H9 (cell line): ENCODE measurements at regions not wholly inside any gene's neighbourhood (a gene's known extent, or its start where the extent isn't known, plus 50 kb on each side); places are given as distances from the start of the nearest gene placed in this dataset.

Experiments
- DNase-seq: peaks from one replicate; pipeline ENCODE4 v3.0.0-alpha.2; 2017
- H2AFZ ChIP-seq: one replicate; pipeline ENCODE4 v1.6.1; 2013; ENCODE audit warnings: mild to moderate bottlenecking, low read length, control low read depth, moderate library complexity
- H2AK5ac ChIP-seq: 2 replicates; pipeline ENCODE4 v1.6.1; 2013; ENCODE audit warnings: low read length, control low read depth, mixed read lengths; ENCODE audit not compliant: insufficient read length
- H2BK120ac ChIP-seq: one replicate; pipeline ENCODE4 v1.6.1; 2013; ENCODE audit warnings: low read depth, mild to moderate bottlenecking, low read length, control low read depth, inconsistent platforms; ENCODE audit not compliant: poor library complexity, severe bottlenecking
- H2BK12ac ChIP-seq: 2 replicates; pipeline ENCODE4 v1.6.1; 2013; ENCODE audit warnings: low read length, control low read depth, mixed read lengths, low read depth; ENCODE audit not compliant: insufficient read length
- H2BK15ac ChIP-seq: 2 replicates; pipeline ENCODE4 v1.6.1; 2013; ENCODE audit warnings: low read depth, low read length, control low read depth
- H2BK20ac ChIP-seq: one replicate; pipeline ENCODE4 v1.6.1; 2013; ENCODE audit warnings: low read depth, mild to moderate bottlenecking, low read length, control low read depth, inconsistent platforms; ENCODE audit not compliant: poor library complexity, severe bottlenecking
- H2BK5ac ChIP-seq: 2 replicates; pipeline ENCODE4 v1.6.1; 2013; ENCODE audit warnings: low read length, control low read depth, mixed read lengths; ENCODE audit not compliant: insufficient read length
- H3K14ac ChIP-seq: 2 replicates; pipeline ENCODE4 v1.6.1; 2013; ENCODE audit warnings: low read length, control low read depth; ENCODE audit not compliant: insufficient read depth
- H3K18ac ChIP-seq: 2 replicates; pipeline ENCODE4 v1.6.1; 2013; ENCODE audit warnings: low read depth, mild to moderate bottlenecking, mixed read lengths, low read length, control low read depth; ENCODE audit not compliant: insufficient read length
- H3K23ac ChIP-seq: 2 replicates; pipeline ENCODE4 v1.6.1; 2013; ENCODE audit warnings: low read length, control low read depth, mixed read lengths, low read depth; ENCODE audit not compliant: insufficient read length
- H3K23me2 ChIP-seq: 2 replicates; pipeline ENCODE4 v1.6.1; 2013; ENCODE audit warnings: low read depth, mild to moderate bottlenecking, mixed read lengths, low read length, control low read depth; ENCODE audit not compliant: insufficient read length, poor library complexity, severe bottlenecking
- H3K27ac ChIP-seq: 2 replicates; pipeline ENCODE4 v1.5.1; 2013; ENCODE audit warnings: low read length, control low read depth, mixed read lengths, low read depth; ENCODE audit not compliant: insufficient read length
- H3K27me3 ChIP-seq: 2 replicates; pipeline ENCODE4 v1.6.1; 2013; ENCODE audit warnings: low read length, control low read depth, inconsistent platforms; ENCODE audit not compliant: insufficient read depth
- H3K4ac ChIP-seq: 2 replicates; pipeline ENCODE4 v1.6.1; 2013; ENCODE audit warnings: low read depth, mild to moderate bottlenecking, control low read depth, inconsistent platforms, low read length, moderate library complexity
- H3K4me1 ChIP-seq: 2 replicates; pipeline ENCODE4 v1.6.1; 2013; ENCODE audit warnings: low read length, control low read depth, inconsistent platforms; ENCODE audit not compliant: insufficient read depth
- H3K4me2 ChIP-seq: 2 replicates; pipeline ENCODE4 v1.6.1; 2013; ENCODE audit warnings: low read length, control low read depth, mixed read lengths; ENCODE audit not compliant: insufficient read length, insufficient read depth
- H3K56ac ChIP-seq: 2 replicates; pipeline ENCODE4 v1.6.1; 2013; ENCODE audit warnings: low read depth, mild to moderate bottlenecking, mixed read lengths, low read length, control low read depth; ENCODE audit not compliant: insufficient read length
- H3K79me1 ChIP-seq: 2 replicates; pipeline ENCODE4 v1.6.1; 2013; ENCODE audit warnings: low read depth, mild to moderate bottlenecking, moderate library complexity, low read length, control low read depth, inconsistent platforms; ENCODE audit not compliant: insufficient read depth, poor library complexity, severe bottlenecking
- H3K79me2 ChIP-seq: 2 replicates; pipeline ENCODE4 v1.6.1; 2013; ENCODE audit warnings: low read length, control low read depth, inconsistent platforms; ENCODE audit not compliant: insufficient read depth
- H3K9ac ChIP-seq: 2 replicates; pipeline ENCODE4 v1.6.1; 2013; ENCODE audit warnings: low read length, control low read depth, mixed read lengths; ENCODE audit not compliant: insufficient read length; ENCODE audit errors: extremely low read depth
- H3K9me3 ChIP-seq: one replicate; pipeline ENCODE4 v1.6.1; 2013; ENCODE audit warnings: low read depth, low read length, inconsistent platforms; ENCODE audit not compliant: control insufficient read depth
- H3T11ph ChIP-seq: one replicate; pipeline ENCODE4 v1.6.1; 2013; ENCODE audit warnings: mild to moderate bottlenecking, low read length, control low read depth, inconsistent platforms
- H4K20me1 ChIP-seq: one replicate; pipeline ENCODE4 v1.6.1; 2013; ENCODE audit not compliant: control insufficient read depth, insufficient read length, insufficient read depth
- H4K5ac ChIP-seq: 2 replicates; pipeline ENCODE4 v1.6.1; 2013; ENCODE audit warnings: low read depth, mild to moderate bottlenecking, mixed read lengths, low read length, control low read depth; ENCODE audit not compliant: insufficient read length
- H4K8ac ChIP-seq: replicated peaks from 2 replicates; pipeline ENCODE4 v1.6.1; 2013; ENCODE audit warnings: low read length, control low read depth, mixed read lengths, low read depth; ENCODE audit not compliant: insufficient read length
- H4K91ac ChIP-seq: 2 replicates; pipeline ENCODE4 v1.6.1; 2013; ENCODE audit warnings: low read depth, mild to moderate bottlenecking, moderate library complexity, mixed read lengths, low read length, control low read depth; ENCODE audit not compliant: insufficient read length
- H3K27ac Mint-ChIP-seq, 3 experiments: 2 replicates in 2 of 3; 3 replicates in 1 of 3; pipeline ENCODE4 v1.8.0; 2020 to 2021; ENCODE audit warnings: mixed read lengths in 3 of 3, mild to moderate bottlenecking in 1 of 3, moderate library complexity in 1 of 3
- H3K27me3 Mint-ChIP-seq: 2 replicates; pipeline ENCODE4 v1.8.0; 2021; ENCODE audit warnings: low read depth, mild to moderate bottlenecking, moderate library complexity, mixed read lengths
- H3K36me3 Mint-ChIP-seq, 3 experiments: 2 replicates in 2 of 3; 3 replicates in 1 of 3; pipeline ENCODE4 v1.8.0; 2020 to 2021; ENCODE audit warnings: low read depth in 3 of 3, mixed read lengths in 3 of 3; ENCODE audit not compliant: insufficient read depth in 1 of 3
- H3K4me1 Mint-ChIP-seq, 2 experiments: 2 replicates each; pipeline ENCODE4 v1.8.0; 2020; ENCODE audit warnings: mixed read lengths in 2 of 2
- H3K4me3 Mint-ChIP-seq, 2 experiments: 2 replicates in 1 of 2; 3 replicates in 1 of 2; pipeline ENCODE4 v1.8.0; 2020 to 2021; ENCODE audit warnings: mild to moderate bottlenecking in 2 of 2, mixed read lengths in 2 of 2, moderate library complexity in 1 of 2
- H3K9me3 Mint-ChIP-seq, 2 experiments: 2 replicates in 1 of 2; 3 replicates in 1 of 2; pipeline ENCODE4 v1.8.0; 2020; ENCODE audit warnings: mild to moderate bottlenecking in 2 of 2, mixed read lengths in 2 of 2, moderate library complexity in 1 of 2
- WGBS: extraction: QIAGEN DNeasy Blood & Tissue Kit; methylation state at CpG from one replicate; pipeline ENCODE4 v1.1.7; 2013; ENCODE audit warnings: missing lambda C conversion rate, low lambda C conversion rate, mixed read lengths; ENCODE audit not compliant: insufficient read length; ENCODE audit errors: extremely low coverage; 5-methylcytosine and 5-hydroxymethylcytosine counted together
- TF ChIP-seq, protein P1 (sequence below): fragments of 200-600 bp; sonication (generic); conservative IDR thresholded peaks from 3 replicates; pipeline ENCODE4 v1.8.0; 2021; ENCODE audit warnings: antibody characterized with exemption, mild to moderate bottlenecking

DNA sequence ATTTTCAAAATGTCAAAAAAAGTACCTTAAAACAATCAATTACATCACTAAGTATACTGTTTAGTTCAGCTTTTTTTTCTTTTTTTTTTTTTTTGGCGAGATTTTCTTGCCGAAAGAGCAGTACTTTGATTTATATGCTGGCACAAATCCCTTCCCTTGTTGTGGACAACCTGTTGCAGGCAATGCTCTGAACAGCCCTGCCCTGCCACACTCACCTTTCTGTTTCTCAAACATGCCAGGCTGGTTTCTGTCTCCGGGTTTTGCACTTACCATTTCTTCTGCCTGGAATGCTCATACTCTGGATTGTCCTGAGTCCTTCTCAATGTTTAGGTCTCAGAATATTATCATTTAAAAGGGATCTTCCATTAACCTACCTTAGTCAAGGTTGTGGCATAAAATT lies 80.4 kb upstream of the JAZF1 start:
- Histone ChIP-seq H3K27me3 (no peaks in the 10 kb centered on the region), H4K20me1 (no peaks in the 10 kb centered on the region), H3K79me1 (no peaks in the 10 kb centered on the region), H4K8ac (no peak overlapping the region), H3K27ac (no peak overlapping the region), H3K4me1 (peaks cover 6% of the 10 kb centered on the region; the same call in 1 of the 2 replicates), H3K79me2 (no peaks in the 10 kb centered on the region), H4K5ac (no peak overlapping the region), H2BK15ac (no peak overlapping the region), H3K14ac (no peak overlapping the region), H3T11ph (no peak overlapping the region), H3K23ac (no peak overlapping the region), H2BK20ac (no peak overlapping the region), H3K9ac (no peak overlapping the region), H3K56ac (no peak overlapping the region), H3K4ac (no peak overlapping the region), H2BK5ac (no peak overlapping the region), H3K18ac (no peak overlapping the region), H3K9me3 (no peaks in the 10 kb centered on the region), H2BK120ac (no peak overlapping the region), H2BK12ac (no peak overlapping the region), H2AFZ (no peak overlapping the region), H3K23me2 (no peaks in the 10 kb centered on the region), H4K91ac (no peak overlapping the region), H2AK5ac (no peak overlapping the region), H3K4me2 (no peak overlapping the region)
- Mint-ChIP-seq H3K36me3 (no peaks in the 10 kb centered on the region), H3K9me3 (peaks cover 3% of the 10 kb centered on the region in 2 experiments; a peak in 4 of 5 replicates), H3K27ac (no peak overlapping the region; a peak in 1 of 7 replicates), H3K4me3 (no peak overlapping the region), H3K4me1 (peaks cover 18 to 20% of the 10 kb centered on the region in 2 experiments), H3K27me3 (no peaks in the 10 kb centered on the region)
- WGBS = no CpG with 5 or more reads among the region's 3 CpGs
- TF ChIP-seq, protein P1, sequence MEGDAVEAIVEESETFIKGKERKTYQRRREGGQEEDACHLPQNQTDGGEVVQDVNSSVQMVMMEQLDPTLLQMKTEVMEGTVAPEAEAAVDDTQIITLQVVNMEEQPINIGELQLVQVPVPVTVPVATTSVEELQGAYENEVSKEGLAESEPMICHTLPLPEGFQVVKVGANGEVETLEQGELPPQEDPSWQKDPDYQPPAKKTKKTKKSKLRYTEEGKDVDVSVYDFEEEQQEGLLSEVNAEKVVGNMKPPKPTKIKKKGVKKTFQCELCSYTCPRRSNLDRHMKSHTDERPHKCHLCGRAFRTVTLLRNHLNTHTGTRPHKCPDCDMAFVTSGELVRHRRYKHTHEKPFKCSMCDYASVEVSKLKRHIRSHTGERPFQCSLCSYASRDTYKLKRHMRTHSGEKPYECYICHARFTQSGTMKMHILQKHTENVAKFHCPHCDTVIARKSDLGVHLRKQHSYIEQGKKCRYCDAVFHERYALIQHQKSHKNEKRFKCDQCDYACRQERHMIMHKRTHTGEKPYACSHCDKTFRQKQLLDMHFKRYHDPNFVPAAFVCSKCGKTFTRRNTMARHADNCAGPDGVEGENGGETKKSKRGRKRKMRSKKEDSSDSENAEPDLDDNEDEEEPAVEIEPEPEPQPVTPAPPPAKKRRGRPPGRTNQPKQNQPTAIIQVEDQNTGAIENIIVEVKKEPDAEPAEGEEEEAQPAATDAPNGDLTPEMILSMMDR = no peak
- no peak for DNase-seq
